ENCODE measurements at regions not wholly inside any gene's neighbourhood (a gene's known extent, or its start where the extent isn't known, plus 50 kb on each side); places are given as distances from the start of the nearest gene placed in this dataset.
"Not testable (repeated sequence)": the region's sequence is repeated elsewhere in the genome, so short reads cannot be mapped to it uniquely, and the experiment has no call there.

GRCh38 chr20:48384147-48384818 is 443.5 kb downstream of the PREX1 start:
- H3K4me3 ChIP-seq (ENCODE audit: low read length) = no peak overlapping the region
- H3K27ac ChIP-seq (ENCODE audit: low read depth, low read length) = no peak overlapping the region
- no peaks in the 10 kb centered on the region for H3K27me3 ChIP-seq (ENCODE audit: control insufficient read depth, insufficient read depth, low read length)
- no peak overlapping the region for H3K9ac ChIP-seq (ENCODE audit: low read length)
- H3K4me1 ChIP-seq (ENCODE audit: control insufficient read depth, insufficient read depth, low read length) = peaks cover 7% of the 10 kb centered on the region
- no peaks in the 10 kb centered on the region for H3K36me3 ChIP-seq (ENCODE audit: control insufficient read depth, insufficient read depth, low read length)

DNA sequence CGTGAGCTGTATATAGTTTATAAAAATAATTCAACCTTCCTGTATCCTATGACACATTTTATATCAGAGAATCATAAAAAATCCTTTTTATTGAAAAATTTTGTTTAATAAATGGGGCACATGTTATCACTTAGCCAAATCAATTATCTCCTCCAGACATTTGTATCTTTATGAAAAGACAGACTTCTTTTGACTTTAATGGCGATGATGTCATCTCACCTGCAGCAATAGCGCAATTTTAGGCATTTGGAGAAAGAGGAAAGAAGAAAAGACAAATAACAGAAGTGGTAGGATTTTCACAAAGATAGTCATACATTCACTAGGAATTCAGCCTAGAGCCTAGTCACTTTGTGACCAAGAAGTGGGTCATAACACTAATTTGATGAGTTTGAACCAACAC is 444.5 kb downstream of the PREX1 start:
- no peaks in the 10 kb centered on the region for H3K27me3 ChIP-seq (ENCODE audit: control insufficient read depth, insufficient read depth, low read length)
- H3K36me3 ChIP-seq (ENCODE audit: control insufficient read depth, insufficient read depth, low read length) = no peaks in the 10 kb centered on the region
- H3K9ac ChIP-seq (ENCODE audit: low read length) = no peak overlapping the region
- no peak overlapping the region for H3K27ac ChIP-seq (ENCODE audit: low read depth, low read length)
- peaks cover 7% of the 10 kb centered on the region for H3K4me1 ChIP-seq (ENCODE audit: control insufficient read depth, insufficient read depth, low read length)
- no peak overlapping the region for H3K4me3 ChIP-seq (ENCODE audit: low read length)

- Histone ChIP-seq H3K4me1 (ENCODE audit: control insufficient read depth, insufficient read depth, low read length) (peaks cover 7% of the 10 kb centered on the region), H3K4me3 (ENCODE audit: low read length) (no peak overlapping the region), H3K36me3 (ENCODE audit: control insufficient read depth, insufficient read depth, low read length) (no peaks in the 10 kb centered on the region), H3K27me3 (ENCODE audit: control insufficient read depth, insufficient read depth, low read length) (no peaks in the 10 kb centered on the region), H3K9ac (ENCODE audit: low read length) (no peak overlapping the region), H3K27ac (ENCODE audit: low read depth, low read length) (no peak overlapping the region)
These were observed 445.5 kb downstream of the PREX1 start for GRCh38 chr20:48382304-48382703.

DNA sequence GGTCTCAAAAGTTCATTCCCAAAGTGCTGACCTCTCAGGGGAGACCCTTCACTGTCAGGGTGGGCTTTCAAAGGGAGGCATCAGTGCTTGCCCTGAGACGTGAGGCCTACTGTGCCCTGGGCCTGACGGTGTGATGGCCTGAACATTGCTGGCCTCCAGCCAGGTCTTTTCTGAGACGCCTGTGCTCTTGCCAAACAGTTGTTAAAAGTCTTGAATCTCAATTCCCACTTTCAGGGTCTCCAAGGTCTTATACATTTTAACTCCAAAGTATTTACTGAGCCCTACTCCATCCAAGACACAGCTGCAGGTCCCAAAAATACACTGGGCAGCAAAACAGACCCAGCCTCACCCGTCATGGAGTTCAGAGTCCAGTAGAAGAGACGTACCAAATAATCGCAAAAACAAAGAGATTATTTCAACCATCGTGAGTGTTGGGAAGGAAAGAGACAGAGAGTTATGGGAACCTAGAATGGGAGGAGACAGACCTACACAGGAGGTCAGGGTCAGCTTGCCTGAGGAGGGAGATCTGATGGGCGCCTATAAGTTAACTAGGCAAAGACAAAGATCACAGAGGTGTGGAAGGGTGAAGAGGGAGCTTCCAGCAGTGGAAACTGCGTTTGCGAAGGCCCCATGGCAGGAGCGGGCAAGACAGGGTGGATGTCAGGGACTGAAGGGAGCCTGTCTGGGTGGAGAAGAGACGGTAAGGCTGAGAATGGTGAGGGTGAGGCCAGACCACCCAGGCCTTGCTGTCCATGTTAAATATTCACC is 446.3 kb downstream of the PREX1 start:
- H3K36me3 ChIP-seq (ENCODE audit: control insufficient read depth, insufficient read depth, low read length) = no peaks in the 10 kb centered on the region
- peaks cover 7% of the 10 kb centered on the region for H3K4me1 ChIP-seq (ENCODE audit: control insufficient read depth, insufficient read depth, low read length)
- H3K27ac ChIP-seq (ENCODE audit: low read depth, low read length) = no peak overlapping the region
- no peak overlapping the region for H3K4me3 ChIP-seq (ENCODE audit: low read length)
- no peak overlapping the region for H3K9ac ChIP-seq (ENCODE audit: low read length)
- no peaks in the 10 kb centered on the region for H3K27me3 ChIP-seq (ENCODE audit: control insufficient read depth, insufficient read depth, low read length)

- H3K9ac ChIP-seq (ENCODE audit: low read length) = no peak overlapping the region
These were observed 447.1 kb downstream of the PREX1 start for GRCh38 chr20:48380661-48381060.

DNA sequence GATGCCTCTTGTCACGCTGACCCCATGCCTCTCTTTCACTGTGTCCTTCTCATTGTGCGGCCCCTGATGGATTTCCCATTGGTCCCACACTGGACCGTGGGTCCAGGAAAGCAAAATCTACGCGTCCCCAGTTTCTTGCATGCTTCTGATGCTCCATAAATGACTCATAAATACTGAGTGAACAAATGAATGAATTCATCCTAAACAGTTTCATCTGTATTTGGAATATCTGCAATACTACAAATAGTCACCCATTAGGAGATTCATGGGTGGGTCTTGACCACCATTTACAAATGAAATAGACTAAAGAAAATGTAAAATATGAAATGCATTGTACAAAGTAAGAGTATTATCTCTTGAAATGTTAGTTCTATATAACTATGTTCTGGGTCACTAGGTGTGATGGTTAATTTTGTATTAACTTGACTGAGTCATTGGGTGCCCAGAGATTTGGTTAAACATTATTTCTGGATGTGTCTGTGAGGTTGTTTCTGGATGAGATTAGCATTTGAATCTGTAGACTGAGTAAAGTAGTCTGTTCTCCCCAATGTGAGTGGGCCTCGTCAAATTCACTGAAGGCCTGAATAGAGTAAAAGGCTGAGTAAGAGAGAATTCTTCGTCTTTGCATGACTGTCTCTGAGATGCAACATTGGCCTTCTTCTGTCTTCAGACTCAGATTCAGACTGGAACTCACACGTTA is 448.7 kb downstream of the PREX1 start:
- peaks cover 7% of the 10 kb centered on the region for H3K4me1 ChIP-seq (ENCODE audit: control insufficient read depth, insufficient read depth, low read length)
- H3K9ac ChIP-seq (ENCODE audit: low read length) = no peak overlapping the region
- no peaks in the 10 kb centered on the region for H3K36me3 ChIP-seq (ENCODE audit: control insufficient read depth, insufficient read depth, low read length)
- H3K4me3 ChIP-seq (ENCODE audit: low read length) = no peak overlapping the region
- no peak overlapping the region for H3K27ac ChIP-seq (ENCODE audit: low read depth, low read length)
- no peaks in the 10 kb centered on the region for H3K27me3 ChIP-seq (ENCODE audit: control insufficient read depth, insufficient read depth, low read length)

More at GRCh38 chr20:48380661-48381060, 447.1 kb downstream of the PREX1 start:
- Histone ChIP-seq H3K27me3 (ENCODE audit: control insufficient read depth, insufficient read depth, low read length) (no peaks in the 10 kb centered on the region), H3K4me3 (ENCODE audit: low read length) (no peak overlapping the region), H3K36me3 (ENCODE audit: control insufficient read depth, insufficient read depth, low read length) (no peaks in the 10 kb centered on the region), H3K27ac (ENCODE audit: low read depth, low read length) (no peak overlapping the region), H3K4me1 (ENCODE audit: control insufficient read depth, insufficient read depth, low read length) (peaks cover 7% of the 10 kb centered on the region)

- Histone ChIP-seq H3K27ac (ENCODE audit: low read depth, low read length) (no peak overlapping the region), H3K4me3 (ENCODE audit: low read length) (no peak overlapping the region), H3K36me3 (ENCODE audit: control insufficient read depth, insufficient read depth, low read length) (no peaks in the 10 kb centered on the region), H3K9ac (ENCODE audit: low read length) (no peak overlapping the region), H3K4me1 (ENCODE audit: control insufficient read depth, insufficient read depth, low read length) (peaks cover 7% of the 10 kb centered on the region), H3K27me3 (ENCODE audit: control insufficient read depth, insufficient read depth, low read length) (no peaks in the 10 kb centered on the region)
These were observed 449.9 kb downstream of the PREX1 start for GRCh38 chr20:48377940-48378339.

- Histone ChIP-seq H3K27ac (ENCODE audit: low read depth, low read length) (no peak overlapping the region), H3K27me3 (ENCODE audit: control insufficient read depth, insufficient read depth, low read length) (no peaks in the 10 kb centered on the region), H3K36me3 (ENCODE audit: control insufficient read depth, insufficient read depth, low read length) (no peaks in the 10 kb centered on the region), H3K9ac (ENCODE audit: low read length) (no peak overlapping the region), H3K4me3 (ENCODE audit: low read length) (no peak overlapping the region), H3K4me1 (ENCODE audit: control insufficient read depth, insufficient read depth, low read length) (peaks cover under 1% of the 10 kb centered on the region)
These were observed 452.0 kb downstream of the PREX1 start for GRCh38 chr20:48375804-48376203.

DNA sequence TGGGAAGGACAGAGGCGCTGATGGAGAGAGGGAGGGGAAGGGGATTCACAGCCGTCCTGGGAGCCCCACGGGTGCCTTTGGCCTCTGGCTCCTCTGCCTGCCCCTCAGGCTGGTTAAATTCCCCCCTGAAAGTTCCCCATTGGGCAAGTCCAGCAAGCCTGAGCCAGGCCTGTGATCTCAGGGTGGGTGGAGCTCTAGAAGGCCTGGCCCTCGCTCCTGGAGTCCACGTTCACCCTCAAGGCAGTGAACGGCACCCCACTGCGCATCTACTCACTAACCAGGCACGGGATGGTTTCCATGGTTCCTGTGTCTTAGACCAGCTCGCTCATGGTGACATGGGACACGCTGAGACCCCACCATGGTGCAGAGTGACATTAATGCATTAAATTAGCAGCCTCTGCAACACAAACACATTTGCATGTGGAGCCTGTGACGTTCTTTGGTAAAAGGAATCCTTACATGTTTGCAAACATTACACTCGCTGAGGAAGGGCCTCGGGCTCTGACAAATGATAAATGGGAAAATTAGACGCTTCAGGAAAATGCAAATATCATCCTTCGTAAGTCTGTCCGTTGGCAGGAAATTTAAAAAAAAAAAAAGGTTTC is 452.7 kb downstream of the PREX1 start:
- Histone ChIP-seq H3K27me3 (ENCODE audit: control insufficient read depth, insufficient read depth, low read length) (no peaks in the 10 kb centered on the region), H3K4me3 (ENCODE audit: low read length) (no peak overlapping the region), H3K36me3 (ENCODE audit: control insufficient read depth, insufficient read depth, low read length) (no peaks in the 10 kb centered on the region), H3K9ac (ENCODE audit: low read length) (no peak overlapping the region), H3K4me1 (ENCODE audit: control insufficient read depth, insufficient read depth, low read length) (no peaks in the 10 kb centered on the region), H3K27ac (ENCODE audit: low read depth, low read length) (no peak overlapping the region)

DNA sequence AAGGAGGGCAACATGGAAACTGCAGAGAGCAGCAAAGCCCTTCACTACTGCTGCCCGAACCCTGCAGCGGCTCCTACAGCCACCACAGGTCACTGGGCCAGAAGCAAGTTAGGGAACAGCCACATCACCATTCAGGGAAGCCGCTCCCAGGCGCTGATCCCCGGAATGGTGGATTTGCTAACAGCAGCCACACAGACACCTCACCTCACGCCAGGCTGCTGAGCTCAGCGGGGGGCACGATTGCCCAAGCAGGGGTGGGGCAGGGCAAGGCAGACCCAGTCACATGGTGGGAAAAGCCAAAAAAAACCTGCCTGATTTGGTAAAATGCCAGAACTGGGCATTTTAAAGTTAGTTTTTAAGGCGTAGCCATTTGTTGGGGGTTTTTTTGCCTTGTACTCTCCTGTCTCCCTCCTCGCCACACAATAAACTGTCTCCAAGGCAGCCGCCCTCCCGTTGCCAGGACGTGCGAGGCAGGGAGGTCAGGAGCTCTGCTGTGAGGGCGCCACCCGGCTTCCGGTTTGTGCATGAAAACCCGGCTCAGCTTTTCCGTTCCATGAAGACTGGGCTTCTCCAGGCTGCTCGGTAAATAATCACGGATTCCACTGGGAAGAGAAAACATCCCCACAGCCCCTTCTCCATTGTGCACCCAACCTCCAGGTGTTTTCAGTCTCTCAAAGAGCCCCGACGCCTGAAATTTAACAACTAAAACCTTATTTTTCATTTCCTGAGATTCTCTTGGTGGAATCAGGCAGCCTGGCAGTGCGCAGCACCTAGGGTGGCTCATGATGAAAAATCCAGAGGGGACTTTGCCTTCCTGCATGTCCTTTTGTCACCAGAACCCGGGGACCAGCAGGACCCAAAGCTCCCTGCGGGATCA is 453.5 kb downstream of the PREX1 start:
- H3K27ac ChIP-seq (ENCODE audit: low read depth, low read length); H3K36me3 ChIP-seq (ENCODE audit: control insufficient read depth, insufficient read depth, low read length); H3K9ac ChIP-seq (ENCODE audit: low read length); H3K4me1 ChIP-seq (ENCODE audit: control insufficient read depth, insufficient read depth, low read length); H3K27me3 ChIP-seq (ENCODE audit: control insufficient read depth, insufficient read depth, low read length); H3K4me3 ChIP-seq (ENCODE audit: low read length): not testable (repeated sequence)

- no peaks in the 10 kb centered on the region for H3K27me3 ChIP-seq (ENCODE audit: control insufficient read depth, insufficient read depth, low read length)
- H3K27ac ChIP-seq (ENCODE audit: low read depth, low read length) = no peak overlapping the region
- no peak overlapping the region for H3K9ac ChIP-seq (ENCODE audit: low read length)
- no peak overlapping the region for H3K4me3 ChIP-seq (ENCODE audit: low read length)
- H3K4me1 ChIP-seq (ENCODE audit: control insufficient read depth, insufficient read depth, low read length) = peaks cover 11% of the 10 kb centered on the region
- no peaks in the 10 kb centered on the region for H3K36me3 ChIP-seq (ENCODE audit: control insufficient read depth, insufficient read depth, low read length)
These were observed 454.3 kb downstream of the PREX1 start for GRCh38 chr20:48373555-48373934.
